Heart right ventricle (tissue), 16 donors: ENCODE measurements at regions not wholly inside any gene's neighbourhood (a gene's known extent, or its start where the extent isn't known, plus 50 kb on each side); places are given as distances from the start of the nearest gene placed in this dataset.

Experiments used
- ATAC-seq, 8 donors: fragments of 200-7000 bp; cut with Tn5 transposase; one replicate each; pipeline ENCODE4 v1.9.1; 2020; ENCODE audit warnings: mild to moderate bottlenecking in 8 of 8, moderate library complexity in 8 of 8, moderate number of reproducible peaks in 1 of 8
- DNase-seq, 2 donors: peaks; one replicate each; pipeline ENCODE4 v3.0.0-alpha.2; 2020
- H3K27ac ChIP-seq, 10 donors: fragments of 200-600 bp; sonication (generic) in 2 of 10; one replicate each; pipeline versions ENCODE4 v1.5.0 to v1.8.0; 2020 to 2022; ENCODE audit warnings: mild to moderate bottlenecking in 3 of 10
- H3K27me3 ChIP-seq, 7 donors: fragments of 200-600 bp; one replicate each; pipeline ENCODE4 v1.8.0; 2021 to 2022; ENCODE audit warnings: mild to moderate bottlenecking in 2 of 7
- H3K36me3 ChIP-seq, 9 donors: fragments of 200-600 bp; sonication (generic) in 1 of 9; one replicate each; pipeline versions ENCODE4 v1.5.0 to v1.8.0; 2020 to 2022; ENCODE audit warnings: mild to moderate bottlenecking in 2 of 9
- H3K4me1 ChIP-seq, 9 donors: fragments of 200-600 bp; sonication (generic) in 1 of 9; one replicate each; pipeline versions ENCODE4 v1.5.0 to v1.8.0; 2020 to 2022; ENCODE audit warnings: mild to moderate bottlenecking in 4 of 9
- H3K4me3 ChIP-seq, 10 donors: fragments of 200-600 bp; sonication (generic) in 2 of 10; one replicate each; pipeline versions ENCODE4 v1.5.0 to v1.8.0; 2020 to 2022; ENCODE audit warnings: mild to moderate bottlenecking in 7 of 10, moderate library complexity in 2 of 10
- H3K9me3 ChIP-seq, 11 donors: fragments of 200-600 bp in 10 of 11; sonication (generic) in 2 of 11; one replicate each; pipeline versions ENCODE4 v1.5.0 to v1.8.0; 2013 to 2022; ENCODE audit warnings: mild to moderate bottlenecking in 2 of 11, control low read depth in 1 of 11, moderate library complexity in 1 of 11
- CTCF ChIP-seq, 9 donors: fragments of 200-600 bp; sonication (generic) in 2 of 9; IDR thresholded peaks; one replicate each; pipeline versions ENCODE4 v1.5.0 to v1.8.0; 2021 to 2022; ENCODE audit warnings: antibody characterized with exemption in 9 of 9, mild to moderate bottlenecking in 5 of 9, moderate library complexity in 1 of 9
- WGBS, 2 donors: extraction: QIAGEN DNeasy Blood & Tissue Kit; methylation state at CpG; one replicate each; pipeline ENCODE4 v1.1.7; 2013; ENCODE audit warnings: inconsistent platforms in 1 of 2; 5-methylcytosine and 5-hydroxymethylcytosine counted together
- intact Hi-C, 10 donors: fragments of 100-400 bp; cut with DNase I; formaldehyde crosslinking; loops; one replicate each; pipeline versions ENCODE4 v1.11.1 to v1.14.2; 2022
- donor health status: Arrhythmogenic right ventricular cardiomyopathy.
- donor health status: ischemic (EF 13 %, LVEDD 7.1; RV severe dilation, severe dysfunction).
- donor health status: healthy with polysubstance abuse.
- donor health status: DM: no; HTN: yes; CAD: no.
- donor health status: DM: no; HTN: no; CAD: no.
- donor health status: ischemic (EF 25% LVEDD 6.9; RV normal size, moderate dysfunction).
- donor health status: ischemic (EF 25% LVEDD 5.7; RV mildly dilated, moderate dysfunction).
- donor health status: healthy.
- donor health status: DM: yes; HTN: yes; CAD: no.
- donor health status: Ischemic cardiomyopathy.
- donor health status: ischemic (EF 35%, LVEDD 5.7; RV mildly dilated, moderate dysfunction).
- donor health status: nonischemic (EF 11% LVEDD 7.7; RV severe dilation, severe dysfunction).
- donor health status: DM: yes; HTN: yes; CAD: no.
- donor health status: PGD.
- donor health status: ischemic (EF 29% LVEDD 5.4; RV normal size, mild dysfunction).
- donor health status: nonischemic (EF 23%, LVEDD 6.1; RV moderate dilation, normal function).

DNA sequence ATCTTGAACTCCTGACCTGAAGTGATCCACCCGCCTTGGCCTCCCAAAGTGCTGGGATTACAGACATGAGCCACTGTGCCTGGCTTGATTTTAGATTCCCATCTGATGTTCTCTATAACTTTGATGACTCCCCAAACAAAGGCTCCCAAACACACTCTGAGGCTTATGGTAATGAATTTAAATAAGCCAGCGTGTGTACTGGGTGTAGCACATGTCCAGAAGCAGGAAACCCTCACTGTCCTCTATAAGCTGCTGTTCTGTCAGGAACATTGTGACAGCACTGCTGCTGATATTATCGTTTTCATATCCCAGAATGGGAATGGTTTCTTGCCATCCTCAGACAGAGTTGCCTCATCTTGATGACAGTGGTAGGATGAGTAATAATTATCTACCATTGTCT is 54.1 kb upstream of the SALL4 start:
- DNase-seq: no peak

DNA sequence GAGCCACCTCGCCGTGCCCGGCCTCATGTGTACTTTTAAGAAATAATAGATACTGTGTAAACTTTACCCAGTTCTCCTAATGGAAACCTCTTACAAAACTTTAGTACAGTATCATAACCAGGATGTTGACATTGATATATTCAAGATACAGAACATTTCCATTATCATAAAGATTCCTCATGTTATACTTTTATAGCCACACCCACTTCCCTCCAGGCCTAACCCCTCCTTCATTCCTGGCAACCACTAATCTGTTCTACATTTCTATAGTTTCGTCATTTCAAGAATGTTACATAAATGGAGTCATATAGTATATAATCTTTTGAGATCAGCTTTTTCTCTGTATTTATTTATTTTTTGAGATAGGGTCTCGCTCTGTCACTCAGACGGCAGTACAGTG is 52.6 kb upstream of the SALL4 start:
- 89 to 92% methylated on average over 6 of the region's 6 CpGs for WGBS, 2 donors
- TF ChIP-seq CTCF (IDR thresholded peaks at IDR 0.05): no peak

More for the DNA sequence above, 54.1 kb upstream of the SALL4 start:
- ATAC-seq: no peak
- Histone ChIP-seq H3K9me3 (no peaks in the 10 kb centered on the region), H3K4me1 (no peaks in the 10 kb centered on the region), H3K27me3 (peaks cover 0 to 10% (median 4%) of the 10 kb centered on the region in 7 donors), H3K27ac (no peak overlapping the region), H3K36me3 (no peaks in the 10 kb centered on the region), H3K4me3 (no peak overlapping the region)
- WGBS, 2 donors: 75 to 81% methylated on average over 3 of the region's 3 CpGs
- intact Hi-C loops: no loop called here
- TF ChIP-seq CTCF (IDR thresholded peaks at IDR 0.05): no peak

More for the DNA sequence above, 52.6 kb upstream of the SALL4 start:
- ATAC-seq: no peak
- DNase-seq: no peak
- no peaks in the 10 kb centered on the region for H3K9me3 ChIP-seq
- intact Hi-C loops: no loop called here
- H3K4me1 ChIP-seq: no peaks in the 10 kb centered on the region
- no peak overlapping the region for H3K27ac ChIP-seq
- no peak overlapping the region for H3K4me3 ChIP-seq
- no peaks in the 10 kb centered on the region for H3K36me3 ChIP-seq
- H3K27me3 ChIP-seq: peaks cover 0 to 10% (median 3%) of the 10 kb centered on the region in 7 donors
